C4-2B (cell line): ENCODE measurements at regions not wholly inside any gene's neighbourhood (a gene's known extent, or its start where the extent isn't known, plus 50 kb on each side); places are given as distances from the start of the nearest gene placed in this dataset.

Source experiments
- CTCF ChIP-seq: fragments of 450-650 bp; conservative IDR thresholded peaks from 2 replicates; pipeline ENCODE4 v1.5.1; 2017; ENCODE audit warnings: mild to moderate bottlenecking
- ZFX ChIP-seq: fragments of 450-650 bp; IDR thresholded peaks from 2 replicates; pipeline ENCODE4 v1.6.1; 2017

DNA sequence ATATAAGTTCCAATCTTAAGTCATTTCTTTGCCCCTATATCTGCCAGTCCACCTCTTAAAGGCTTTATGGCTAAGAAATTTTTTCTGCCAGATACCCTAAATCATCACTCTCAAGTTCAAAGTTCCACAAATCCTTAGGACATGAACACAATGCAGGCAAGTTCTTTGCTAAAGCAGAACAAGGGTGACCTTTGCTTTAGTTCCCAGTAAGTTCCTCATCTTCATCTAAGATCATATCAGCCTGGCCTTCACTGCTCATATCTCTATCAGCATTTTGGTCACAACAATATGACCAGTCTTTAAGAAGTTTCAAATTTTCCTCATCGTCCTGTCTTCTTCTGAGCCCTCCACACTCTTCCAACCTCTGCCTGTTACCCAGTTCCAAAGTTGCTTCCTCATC lies 402.2 kb upstream of the RUNX1 start:
- no peak for TF ChIP-seq ZFX
- TF ChIP-seq CTCF: no peak
